ENCODE measurements at regions not wholly inside any gene's neighbourhood (a gene's known extent, or its start where the extent isn't known, plus 50 kb on each side); places are given as distances from the start of the nearest gene placed in this dataset.

- DNase-seq (ENCODE audit: low spot score): no peak
These were observed 289.1 kb upstream of the ITGA1 start for GRCh38 chr5:52498607-52499006.

DNA sequence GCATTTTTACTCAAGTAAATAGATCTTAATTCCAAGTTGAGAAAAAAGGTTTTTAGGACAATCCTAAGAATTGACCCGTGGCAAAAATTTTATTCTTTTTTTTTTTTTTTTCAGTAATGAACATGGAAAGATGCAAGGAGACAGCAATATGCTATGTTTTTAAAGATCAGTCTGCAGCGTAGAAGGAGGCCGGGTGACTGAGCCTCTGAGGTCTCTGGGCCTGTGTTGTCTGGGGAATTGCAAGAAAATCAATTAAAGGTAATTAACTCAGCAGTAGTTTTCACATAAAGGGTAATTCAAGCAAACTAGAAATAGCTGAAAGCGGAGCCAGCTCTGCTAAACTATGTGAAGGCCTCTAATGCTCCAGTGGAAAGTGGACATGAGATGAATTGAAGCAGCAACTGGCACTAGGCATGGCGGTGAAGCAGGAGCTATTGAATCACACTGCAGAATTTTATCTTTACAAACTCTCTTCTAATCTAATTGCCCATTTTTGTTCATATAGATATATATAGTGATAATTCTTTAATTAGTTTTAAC is 285.2 kb upstream of the ITGA1 start:
- no peak for DNase-seq (ENCODE audit: low spot score)

GRCh38 chr5:52504584-52505240 is 283.0 kb upstream of the ITGA1 start:
- DNase-seq (ENCODE audit: low spot score): no peak

DNA sequence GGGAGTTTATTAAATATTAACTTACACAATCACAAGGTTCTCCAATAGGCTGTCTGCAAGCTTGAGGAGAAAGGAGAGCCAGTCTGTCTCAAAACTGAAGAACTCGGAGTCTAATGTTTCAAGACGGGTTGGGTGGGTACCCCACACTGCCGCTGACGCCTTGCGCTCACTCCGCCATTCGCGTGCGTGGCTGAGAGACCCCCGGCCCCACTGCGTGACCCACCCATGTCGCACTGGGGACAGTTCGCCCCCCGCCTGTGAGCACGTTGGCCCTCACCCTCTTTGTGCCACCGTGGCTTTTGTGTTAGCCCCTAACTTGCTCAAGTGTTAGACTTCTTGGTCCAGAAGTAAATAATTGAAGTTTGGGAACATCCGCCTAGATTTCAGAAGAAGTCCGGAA is 270.0 kb upstream of the ITGA1 start:
- DNase-seq (ENCODE audit: low spot score): no peak

DNA sequence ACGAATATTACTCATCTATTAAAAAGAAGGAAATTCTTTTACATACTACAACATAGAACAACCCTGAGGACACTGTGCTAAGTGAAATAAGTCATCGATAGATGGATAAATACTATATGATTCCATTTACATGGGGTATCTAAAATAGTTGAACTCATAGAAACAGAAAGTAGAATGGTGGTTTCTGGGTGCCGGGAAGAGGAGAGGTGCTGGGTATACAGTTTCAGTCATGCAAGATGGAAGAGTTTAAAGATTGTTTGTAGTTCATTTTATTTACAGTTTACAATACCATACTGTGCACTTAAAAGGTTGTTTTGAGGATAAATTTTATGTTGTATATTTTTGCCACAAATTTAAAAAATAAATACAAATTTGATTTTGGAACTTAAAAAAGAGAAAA is 267.5 kb upstream of the ITGA1 start:
- no peak for DNase-seq (ENCODE audit: low spot score)

GRCh38 chr5:52521236-52521635 is 266.5 kb upstream of the ITGA1 start:
- DNase-seq (ENCODE audit: low spot score): no peak

DNA sequence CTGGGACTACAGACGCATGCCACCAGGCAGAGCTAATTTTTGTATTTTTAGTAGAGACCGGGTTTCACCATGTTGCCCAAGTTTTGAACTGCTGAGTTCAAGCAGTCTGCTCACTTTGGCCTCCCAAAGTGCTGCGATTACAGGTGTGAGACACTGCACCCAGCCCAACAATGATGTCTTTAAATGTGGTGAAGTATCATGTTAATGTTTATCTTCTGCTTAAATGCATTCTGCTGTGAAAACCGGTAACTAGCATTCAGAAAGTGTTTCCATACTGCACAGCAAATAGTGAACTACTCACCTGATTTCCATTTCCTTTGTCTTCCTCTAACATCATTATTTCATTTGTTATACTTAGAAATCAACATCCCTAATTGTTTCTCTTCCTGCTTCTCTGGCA is 264.0 kb upstream of the ITGA1 start:
- DNase-seq (ENCODE audit: low spot score): no peak

DNA sequence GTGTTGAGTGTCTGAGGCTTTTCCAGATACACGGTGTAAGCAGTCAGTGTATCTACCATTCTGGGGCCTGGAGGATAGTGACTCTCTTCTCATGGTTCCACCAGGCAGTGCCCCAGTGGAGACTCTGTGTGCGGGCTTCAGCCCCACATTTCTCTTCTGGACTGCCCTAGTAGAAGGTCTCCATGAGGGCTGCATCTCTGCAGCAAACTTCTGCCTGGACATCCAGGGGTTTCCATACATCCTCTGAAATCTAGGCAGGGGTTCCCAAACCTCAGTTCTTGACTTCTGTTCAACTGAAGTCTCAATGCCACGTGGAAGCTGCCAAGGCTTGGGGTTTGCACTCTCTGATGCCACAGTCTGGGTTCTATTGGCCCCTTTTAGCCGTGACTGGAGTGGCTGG is 256.6 kb upstream of the ITGA1 start:
- DNase-seq (ENCODE audit: low spot score): no peak

DNA sequence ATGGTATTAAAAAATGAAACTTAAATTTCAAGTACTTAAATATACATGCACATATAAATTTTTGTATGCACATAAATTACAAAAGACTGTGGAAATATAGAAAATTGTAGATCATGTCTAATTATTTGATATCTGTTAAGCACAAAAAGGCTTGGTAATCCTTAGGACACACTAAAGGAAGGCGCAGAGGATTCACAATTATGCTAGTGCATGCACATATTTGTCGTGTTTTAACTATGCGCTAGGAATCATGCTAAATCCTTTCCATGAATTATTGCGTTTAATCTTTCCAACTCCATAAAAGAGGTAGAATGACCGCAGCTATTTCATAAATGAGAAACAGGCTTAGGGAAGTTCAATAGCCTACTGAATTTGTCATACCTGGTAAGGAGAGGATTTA is 244.1 kb upstream of the ITGA1 start:
- DNase-seq (ENCODE audit: low spot score): no peak

DNA sequence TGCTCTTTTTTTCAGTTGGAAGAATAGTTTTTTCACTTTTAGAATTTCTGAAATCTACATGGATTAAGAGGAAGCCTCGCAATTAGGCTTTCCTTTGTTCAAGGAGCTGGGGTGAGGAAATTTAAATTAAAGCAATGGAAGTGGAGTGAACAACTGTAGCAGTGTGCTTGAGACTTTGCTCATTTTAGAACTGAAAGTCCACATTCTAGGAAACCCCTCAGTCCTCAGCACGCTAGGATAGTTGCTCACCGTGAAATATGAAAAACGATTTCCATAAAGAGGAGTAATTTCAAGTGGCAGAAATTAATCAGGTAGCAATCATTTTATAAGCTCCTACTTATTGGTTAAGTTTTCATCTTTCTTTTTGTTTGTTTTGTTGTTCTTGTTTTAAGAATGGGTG is 243.0 kb upstream of the ITGA1 start:
- no peak for DNase-seq (ENCODE audit: low spot score)

- DNase-seq (ENCODE audit: low spot score): no peak
These were observed 233.4 kb upstream of the ITGA1 start for GRCh38 chr5:52554293-52554692.

DNA sequence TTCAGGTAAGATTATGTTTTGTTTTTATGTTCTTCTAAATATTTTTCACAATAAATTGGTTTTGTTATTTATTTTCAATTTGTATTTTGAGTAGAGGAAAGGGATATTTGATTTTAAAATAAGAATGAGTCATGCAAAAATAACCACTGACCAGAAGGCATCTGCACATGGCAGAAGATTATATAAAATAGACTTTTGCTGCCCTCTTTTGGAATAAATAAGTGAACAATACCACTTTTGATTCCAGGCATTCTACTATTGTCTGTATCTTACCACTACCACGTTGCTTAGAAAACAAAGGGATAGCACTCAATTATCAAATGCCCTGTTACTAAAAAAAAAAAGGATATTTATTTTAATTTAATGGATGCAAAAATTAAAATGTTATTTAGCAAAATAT is 227.3 kb upstream of the ITGA1 start:
- no peak for DNase-seq (ENCODE audit: low spot score)

- no peak for DNase-seq (ENCODE audit: low spot score)
These were observed 225.2 kb upstream of the ITGA1 start for GRCh38 chr5:52562473-52562872.

DNA sequence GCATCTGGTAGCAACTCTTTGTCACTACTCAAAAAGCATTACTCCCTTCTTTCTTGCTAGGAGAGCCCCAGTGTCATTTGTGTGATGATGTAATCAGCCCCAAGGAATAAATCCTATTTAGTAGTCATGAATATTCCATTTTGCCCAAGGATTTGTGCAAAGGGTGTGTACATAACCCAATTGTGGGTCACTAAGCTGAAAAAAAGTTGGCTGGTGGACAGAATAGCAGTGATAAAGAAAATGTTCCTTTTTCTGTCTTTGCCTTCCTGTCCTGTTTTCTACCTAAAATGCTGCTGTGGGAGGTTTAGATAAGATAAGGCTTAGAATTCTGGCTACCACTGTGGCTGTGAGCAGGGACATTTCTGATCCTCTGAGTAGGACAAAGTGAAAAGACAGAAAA is 223.1 kb upstream of the ITGA1 start:
- DNase-seq (ENCODE audit: low spot score): no peak

DNA sequence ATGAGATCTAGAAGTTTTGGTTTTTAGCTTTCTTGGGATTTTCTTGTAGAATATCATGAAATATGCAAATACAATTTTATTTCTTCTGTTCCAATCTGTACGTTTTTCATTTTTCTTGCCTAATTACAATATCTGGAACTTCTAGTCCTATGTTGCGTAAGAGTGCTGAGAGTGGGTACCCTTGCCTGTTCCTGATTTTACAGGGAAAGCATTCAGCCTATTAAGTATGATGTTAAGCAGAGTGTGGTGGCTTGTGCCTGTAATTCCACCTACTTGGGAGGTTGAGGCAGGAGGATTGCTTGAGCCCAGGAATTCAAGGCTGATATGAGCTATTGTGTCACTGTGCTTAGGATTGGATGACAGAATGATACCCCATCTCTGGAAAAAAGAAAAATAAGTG is 210.2 kb upstream of the ITGA1 start:
- no peak for DNase-seq (ENCODE audit: low spot score)

GRCh38 chr5:52579391-52579790 is 208.3 kb upstream of the ITGA1 start:
- no peak for DNase-seq (ENCODE audit: low spot score)

DNA sequence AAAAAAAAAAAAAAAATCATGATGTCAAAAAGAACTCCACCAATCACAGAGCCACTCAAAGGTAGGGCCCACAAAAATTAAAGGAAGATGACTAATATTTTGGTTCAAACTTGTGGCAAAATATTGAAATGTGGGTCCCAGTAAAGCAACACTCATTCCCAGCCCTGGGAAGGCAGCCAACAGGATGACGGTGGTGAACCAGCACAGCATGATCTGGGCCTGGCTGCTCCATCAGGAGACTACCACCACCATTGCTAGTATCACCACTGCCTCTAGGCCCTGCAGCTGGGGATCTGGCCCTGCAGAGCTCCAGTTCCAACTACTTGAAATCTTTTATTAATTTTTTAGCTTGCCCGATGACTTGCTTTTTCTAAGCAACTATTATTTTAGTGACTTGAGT is 206.8 kb upstream of the ITGA1 start:
- DNase-seq (ENCODE audit: low spot score): no peak

DNA sequence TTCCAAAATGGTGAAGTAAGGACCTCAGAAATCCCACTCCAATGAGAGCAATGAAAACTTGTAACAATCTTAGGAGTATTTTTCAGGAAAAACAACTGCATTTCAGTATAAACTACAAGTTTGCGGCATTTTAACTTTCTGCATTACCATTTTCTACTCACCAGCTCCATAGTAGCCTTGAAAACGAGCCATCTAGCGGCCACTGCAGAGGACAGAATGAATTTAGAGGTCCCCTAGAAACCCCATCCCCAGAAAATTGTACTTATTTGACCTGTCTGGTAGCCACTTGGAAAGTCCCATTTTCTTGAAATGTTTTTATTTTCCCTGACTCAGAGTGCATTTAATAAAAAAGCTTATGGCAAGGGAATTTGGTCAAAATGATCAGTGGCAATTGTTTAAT is 205.4 kb upstream of the ITGA1 start:
- no peak for DNase-seq (ENCODE audit: low spot score)

DNA sequence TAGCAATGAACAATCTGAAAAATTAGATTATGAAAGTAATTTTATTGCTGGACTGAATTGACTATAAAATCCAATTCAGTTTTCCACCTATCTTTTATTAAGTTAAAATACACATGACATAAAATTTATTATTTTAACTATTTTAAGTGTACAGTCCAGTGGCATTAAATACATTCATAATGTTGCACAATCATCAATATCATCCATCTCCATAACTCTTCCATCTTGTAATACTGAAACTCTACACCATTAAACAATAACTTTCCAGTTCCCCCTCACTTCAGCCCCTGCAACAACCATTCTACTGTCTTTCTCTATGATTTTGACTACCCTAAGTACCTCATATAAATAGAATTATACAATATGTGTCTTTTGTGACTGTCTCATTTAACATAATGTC is 200.6 kb upstream of the ITGA1 start:
- DNase-seq (ENCODE audit: low spot score): no peak

DNA sequence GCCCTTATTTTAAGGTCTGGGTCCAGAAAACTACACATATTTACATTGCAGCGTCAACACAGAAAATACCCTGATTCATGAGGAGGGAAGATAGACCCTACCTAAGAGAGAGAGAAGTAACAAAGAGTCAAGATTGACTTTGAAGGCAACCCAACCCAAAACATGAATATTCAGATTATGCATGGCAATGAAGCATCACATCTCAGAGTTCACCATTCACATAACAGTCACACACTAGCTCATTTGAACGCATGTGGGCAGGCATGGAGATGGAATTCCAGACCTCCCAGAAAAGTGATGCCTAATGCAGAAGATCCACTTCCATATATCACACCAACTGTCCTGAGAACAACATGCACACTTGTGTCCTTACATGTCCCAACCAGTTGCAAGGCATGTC is 190.1 kb upstream of the ITGA1 start:
- no peak for DNase-seq (ENCODE audit: low spot score)

DNA sequence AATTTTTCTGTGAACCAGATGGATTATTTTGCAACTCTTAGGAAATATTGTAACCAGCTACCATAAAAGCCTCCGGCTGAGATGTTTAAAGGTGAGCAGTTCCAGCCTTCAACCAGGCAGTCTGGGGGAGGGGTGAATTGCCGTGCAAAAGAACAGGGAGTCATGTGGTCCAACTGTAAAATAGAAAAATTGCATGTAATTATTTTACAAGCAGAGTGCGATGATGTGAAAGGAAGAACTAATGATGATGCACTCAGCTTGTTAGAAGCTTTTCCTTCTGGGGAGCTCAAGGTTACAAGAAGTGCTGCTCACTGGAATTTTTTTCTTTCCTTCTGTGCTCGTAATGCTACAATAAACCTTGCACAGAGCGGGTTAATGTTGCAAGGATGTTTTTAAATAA is 188.7 kb upstream of the ITGA1 start:
- no peak for DNase-seq (ENCODE audit: low spot score)

GRCh38 chr5:52603778-52604554 is 183.8 kb upstream of the ITGA1 start:
- DNase-seq (ENCODE audit: low spot score): no peak

Measured in iPS-NIHi11 (cell line).